HFF-Myc (cell line): ENCODE measurements at regions not wholly inside any gene's neighbourhood (a gene's known extent, or its start where the extent isn't known, plus 50 kb on each side); places are given as distances from the start of the nearest gene placed in this dataset.

ENCODE experiments used
- DNase-seq: peaks from one replicate; pipeline ENCODE4 v3.0.0-alpha.2; 2011; ENCODE audit warnings: low read depth; ENCODE audit errors: extremely low read depth
- H3K4me3 ChIP-seq: replicated peaks from 2 replicates; pipeline ENCODE4 v1.5.1; 2011; ENCODE audit warnings: low read depth, mild to moderate bottlenecking, control low read depth, low read length
- TF ChIP-seq, protein P1 (sequence below): IDR thresholded peaks from 2 replicates; pipeline ENCODE4 v1.5.1; 2012; ENCODE audit warnings: mild to moderate bottlenecking, low read depth, low read length, control low read depth; ENCODE audit errors: missing control alignments

DNA sequence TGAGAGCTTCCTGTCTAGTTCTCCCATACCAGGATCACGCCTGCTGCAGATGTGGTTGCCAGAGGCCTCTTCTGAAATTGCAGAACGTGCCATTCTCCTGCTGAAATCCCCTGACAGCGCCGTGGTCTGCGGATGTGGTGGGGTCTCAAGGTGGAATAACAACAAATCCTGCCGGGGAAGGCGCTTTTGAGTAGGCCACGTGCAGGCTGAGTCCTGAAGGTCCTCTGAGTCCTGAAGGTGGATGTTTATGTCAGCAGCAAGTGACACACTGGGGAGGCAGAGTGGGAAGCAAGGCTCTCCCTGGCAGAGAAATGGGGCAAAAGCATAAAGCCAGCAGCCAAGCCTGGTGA is 241.4 kb downstream of the MYCN start:
- no peak overlapping the region for H3K4me3 ChIP-seq
- no peak for DNase-seq
- TF ChIP-seq, protein P1, sequence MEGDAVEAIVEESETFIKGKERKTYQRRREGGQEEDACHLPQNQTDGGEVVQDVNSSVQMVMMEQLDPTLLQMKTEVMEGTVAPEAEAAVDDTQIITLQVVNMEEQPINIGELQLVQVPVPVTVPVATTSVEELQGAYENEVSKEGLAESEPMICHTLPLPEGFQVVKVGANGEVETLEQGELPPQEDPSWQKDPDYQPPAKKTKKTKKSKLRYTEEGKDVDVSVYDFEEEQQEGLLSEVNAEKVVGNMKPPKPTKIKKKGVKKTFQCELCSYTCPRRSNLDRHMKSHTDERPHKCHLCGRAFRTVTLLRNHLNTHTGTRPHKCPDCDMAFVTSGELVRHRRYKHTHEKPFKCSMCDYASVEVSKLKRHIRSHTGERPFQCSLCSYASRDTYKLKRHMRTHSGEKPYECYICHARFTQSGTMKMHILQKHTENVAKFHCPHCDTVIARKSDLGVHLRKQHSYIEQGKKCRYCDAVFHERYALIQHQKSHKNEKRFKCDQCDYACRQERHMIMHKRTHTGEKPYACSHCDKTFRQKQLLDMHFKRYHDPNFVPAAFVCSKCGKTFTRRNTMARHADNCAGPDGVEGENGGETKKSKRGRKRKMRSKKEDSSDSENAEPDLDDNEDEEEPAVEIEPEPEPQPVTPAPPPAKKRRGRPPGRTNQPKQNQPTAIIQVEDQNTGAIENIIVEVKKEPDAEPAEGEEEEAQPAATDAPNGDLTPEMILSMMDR: no peak

- TF ChIP-seq, protein P1: no peak
- H3K4me3 ChIP-seq: no peak overlapping the region
- no peak for DNase-seq
These were observed 240.9 kb downstream of the MYCN start for GRCh38 chr2:16181062-16181740.

DNA sequence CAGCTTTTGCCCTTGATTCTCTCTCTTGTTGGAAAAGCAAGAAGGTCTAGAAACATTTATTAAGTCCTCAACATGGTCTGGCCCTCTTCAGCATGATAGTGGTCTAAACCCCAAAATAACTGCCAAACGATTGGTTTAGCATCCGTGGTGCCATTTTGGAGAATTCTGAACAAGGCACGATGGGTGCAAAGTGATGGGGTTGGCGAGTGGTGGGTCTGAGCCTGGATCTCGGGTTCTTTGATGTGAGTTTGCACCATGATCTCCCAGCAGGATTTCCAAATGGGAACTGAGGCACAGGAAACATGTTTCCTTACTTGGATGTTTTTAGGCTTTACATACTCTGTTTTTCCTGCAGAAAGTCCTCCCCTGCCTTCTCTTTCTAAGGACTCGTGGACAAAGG is 240.3 kb downstream of the MYCN start:
- no peak for DNase-seq
- TF ChIP-seq, protein P1: no peak
- H3K4me3 ChIP-seq: no peak overlapping the region

GRCh38 chr2:16179701-16180416 is 239.5 kb downstream of the MYCN start:
- no peak overlapping the region for H3K4me3 ChIP-seq
- no peak for DNase-seq
- TF ChIP-seq, protein P1: no peak

DNA sequence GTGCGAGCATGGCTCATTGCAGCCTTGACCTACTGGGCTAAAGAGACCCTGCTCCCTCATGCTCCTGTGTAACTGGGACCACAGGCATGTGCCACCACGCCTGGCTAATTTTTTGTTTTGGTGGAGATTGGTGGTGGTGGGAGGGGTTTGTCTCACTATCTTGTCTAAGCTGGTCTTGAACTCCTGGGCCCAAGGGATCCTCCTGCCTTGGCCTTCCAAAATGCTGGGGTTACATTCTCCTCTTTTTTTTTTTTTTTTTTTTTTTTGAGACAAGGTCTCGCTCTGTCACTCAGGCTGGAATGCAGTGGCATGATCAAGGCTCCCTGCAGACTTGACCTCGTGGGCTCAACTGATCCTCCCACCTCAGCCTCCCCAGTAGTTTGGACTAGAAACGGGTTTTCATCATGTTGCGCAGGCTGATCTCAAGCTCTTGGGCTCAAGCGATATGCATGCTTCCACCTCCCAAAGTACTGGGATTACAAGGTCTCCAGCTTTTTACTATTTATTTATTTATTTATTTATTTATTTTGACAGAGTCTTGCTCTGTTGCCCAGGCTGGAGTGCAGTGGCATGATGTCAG is 238.3 kb downstream of the MYCN start:
- TF ChIP-seq, protein P1: no peak
- DNase-seq: no peak
- H3K4me3 ChIP-seq: no peak overlapping the region

GRCh38 chr2:16177671-16178180 is 237.4 kb downstream of the MYCN start:
- TF ChIP-seq, protein P1: no peak
- DNase-seq: no peak
- H3K4me3 ChIP-seq: no peak overlapping the region
